ENCODE measurements at regions not wholly inside any gene's neighbourhood (a gene's known extent, or its start where the extent isn't known, plus 50 kb on each side); places are given as distances from the start of the nearest gene placed in this dataset.

DNA sequence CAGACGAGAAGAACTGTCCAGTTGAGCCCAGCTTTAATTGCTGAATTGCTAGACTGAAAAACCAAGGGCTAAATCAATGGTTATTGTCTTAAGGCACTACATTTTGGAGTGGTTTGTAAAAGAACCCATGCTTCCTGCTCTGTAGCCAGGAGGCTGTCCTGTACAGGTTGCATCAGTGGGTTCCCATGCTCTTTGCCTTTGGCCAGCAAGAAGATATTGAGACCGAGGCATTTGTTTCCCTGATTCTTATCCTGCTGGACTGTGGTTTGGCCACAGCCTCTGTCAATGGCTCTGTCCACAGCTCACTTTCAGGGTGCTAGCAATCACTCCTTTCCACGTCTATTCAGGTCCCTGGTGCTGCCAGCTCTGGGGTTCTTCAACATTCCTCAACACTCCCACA is 89.6 kb downstream of the FAM43A start:
- TF ChIP-seq, protein P1, sequence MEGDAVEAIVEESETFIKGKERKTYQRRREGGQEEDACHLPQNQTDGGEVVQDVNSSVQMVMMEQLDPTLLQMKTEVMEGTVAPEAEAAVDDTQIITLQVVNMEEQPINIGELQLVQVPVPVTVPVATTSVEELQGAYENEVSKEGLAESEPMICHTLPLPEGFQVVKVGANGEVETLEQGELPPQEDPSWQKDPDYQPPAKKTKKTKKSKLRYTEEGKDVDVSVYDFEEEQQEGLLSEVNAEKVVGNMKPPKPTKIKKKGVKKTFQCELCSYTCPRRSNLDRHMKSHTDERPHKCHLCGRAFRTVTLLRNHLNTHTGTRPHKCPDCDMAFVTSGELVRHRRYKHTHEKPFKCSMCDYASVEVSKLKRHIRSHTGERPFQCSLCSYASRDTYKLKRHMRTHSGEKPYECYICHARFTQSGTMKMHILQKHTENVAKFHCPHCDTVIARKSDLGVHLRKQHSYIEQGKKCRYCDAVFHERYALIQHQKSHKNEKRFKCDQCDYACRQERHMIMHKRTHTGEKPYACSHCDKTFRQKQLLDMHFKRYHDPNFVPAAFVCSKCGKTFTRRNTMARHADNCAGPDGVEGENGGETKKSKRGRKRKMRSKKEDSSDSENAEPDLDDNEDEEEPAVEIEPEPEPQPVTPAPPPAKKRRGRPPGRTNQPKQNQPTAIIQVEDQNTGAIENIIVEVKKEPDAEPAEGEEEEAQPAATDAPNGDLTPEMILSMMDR (IDR thresholded peaks at IDR 0.05 in 4 of 5, conservative IDR thresholded peaks at IDR 0.05 in 1 of 5) = no peak
- no peak for TF ChIP-seq POLR2A (IDR thresholded peaks at IDR 0.05)

Measured in gastrocnemius medialis (tissue), 4 donors.